Spleen (tissue), 7 donors: ENCODE measurements at regions not wholly inside any gene's neighbourhood (a gene's known extent, or its start where the extent isn't known, plus 50 kb on each side); places are given as distances from the start of the nearest gene placed in this dataset.

Source experiments
- POLR2AphosphoS5 ChIP-seq, 3 donors: sonication (generic); formaldehyde crosslinking; IDR thresholded peaks; one replicate each; pipeline ENCODE4 v1.5.1; 2017; ENCODE audit warnings: antibody characterized with exemption in 3 of 3
- TF ChIP-seq, protein P1 (sequence below), 11 experiments: fragments of 200-600 bp in 7 of 11; fragments of 450-650 bp in 4 of 11; sonication (generic) in 4 of 11; IDR thresholded peaks in 8 of 11; conservative IDR thresholded peaks in 3 of 11; 1 replicate in 7 of 11; 2 replicates in 4 of 11; pipeline versions ENCODE4 v1.4.0 to v1.8.0; 2016 to 2021; ENCODE audit warnings: antibody characterized with exemption in 11 of 11, inconsistent platforms in 4 of 11, mild to moderate bottlenecking in 1 of 11
- donor health status: DM: no; HTN: no; CAD: no; lungs with moderate emphysema.
- donor health status: DM: no; HTN: no; CAD: no.
- donor health status: DM: no; HTN: no; CAD: no.

DNA sequence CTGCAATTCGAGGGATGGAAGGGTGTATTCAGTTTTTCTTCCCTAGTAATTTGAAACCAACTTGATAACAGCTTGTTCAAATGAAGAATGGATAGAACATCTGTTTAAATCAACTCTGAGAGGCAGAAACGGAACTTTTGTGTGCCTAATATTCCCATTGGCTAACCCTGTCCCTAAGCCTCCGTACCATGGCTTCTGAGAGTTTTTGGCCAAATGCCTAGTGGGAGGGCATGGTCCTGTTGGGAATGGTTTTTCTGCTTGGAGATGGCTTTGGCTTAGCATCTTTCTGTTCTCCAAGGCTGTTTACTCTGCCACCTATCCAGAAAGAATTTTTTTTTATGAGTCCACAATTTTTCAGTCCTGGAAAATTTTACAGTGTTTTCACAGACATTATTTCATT lies 126.7 kb upstream of the MLIP start:
- TF ChIP-seq, protein P1, sequence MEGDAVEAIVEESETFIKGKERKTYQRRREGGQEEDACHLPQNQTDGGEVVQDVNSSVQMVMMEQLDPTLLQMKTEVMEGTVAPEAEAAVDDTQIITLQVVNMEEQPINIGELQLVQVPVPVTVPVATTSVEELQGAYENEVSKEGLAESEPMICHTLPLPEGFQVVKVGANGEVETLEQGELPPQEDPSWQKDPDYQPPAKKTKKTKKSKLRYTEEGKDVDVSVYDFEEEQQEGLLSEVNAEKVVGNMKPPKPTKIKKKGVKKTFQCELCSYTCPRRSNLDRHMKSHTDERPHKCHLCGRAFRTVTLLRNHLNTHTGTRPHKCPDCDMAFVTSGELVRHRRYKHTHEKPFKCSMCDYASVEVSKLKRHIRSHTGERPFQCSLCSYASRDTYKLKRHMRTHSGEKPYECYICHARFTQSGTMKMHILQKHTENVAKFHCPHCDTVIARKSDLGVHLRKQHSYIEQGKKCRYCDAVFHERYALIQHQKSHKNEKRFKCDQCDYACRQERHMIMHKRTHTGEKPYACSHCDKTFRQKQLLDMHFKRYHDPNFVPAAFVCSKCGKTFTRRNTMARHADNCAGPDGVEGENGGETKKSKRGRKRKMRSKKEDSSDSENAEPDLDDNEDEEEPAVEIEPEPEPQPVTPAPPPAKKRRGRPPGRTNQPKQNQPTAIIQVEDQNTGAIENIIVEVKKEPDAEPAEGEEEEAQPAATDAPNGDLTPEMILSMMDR (IDR thresholded peaks at IDR 0.05 in 8 of 11, conservative IDR thresholded peaks at IDR 0.05 in 3 of 11): no peak
- TF ChIP-seq POLR2AphosphoS5 (IDR thresholded peaks at IDR 0.05): no peak
